ENCODE measurements at regions not wholly inside any gene's neighbourhood (a gene's known extent, or its start where the extent isn't known, plus 50 kb on each side); places are given as distances from the start of the nearest gene placed in this dataset.

GRCh38 chr6:18897350-18897749, 510.2 kb downstream of the RNF144B start:
- no peaks in the 10 kb centered on the region for H3K9me3 ChIP-seq
- no peak overlapping the region for H3K9ac ChIP-seq (ENCODE audit: low read depth in 2 of 2, low read length in 2 of 2)
- no peaks in the 10 kb centered on the region for H3K27me3 ChIP-seq
- intact Hi-C loops (cut with DNase I): no loop called here
- no peaks in the 10 kb centered on the region for H3K36me3 ChIP-seq
- H3K4me3 ChIP-seq: no peak overlapping the region
- no peak for TF ChIP-seq CTCF (IDR thresholded peaks at IDR 0.05)
- no peak overlapping the region for H3K27ac ChIP-seq
- H3K4me1 ChIP-seq: no peaks in the 10 kb centered on the region
- DNase-seq: no peak

- Histone ChIP-seq H3K4me1 (no peaks in the 10 kb centered on the region), H3K9me3 (no peaks in the 10 kb centered on the region), H3K27ac (no peak overlapping the region), H3K36me3 (no peaks in the 10 kb centered on the region), H3K9ac (ENCODE audit: low read depth in 2 of 2, low read length in 2 of 2) (no peak overlapping the region), H3K27me3 (no peaks in the 10 kb centered on the region), H3K4me3 (no peak overlapping the region)
- DNase-seq: no peak
- intact Hi-C loops (cut with DNase I): no loop called here
- no peak for TF ChIP-seq CTCF (IDR thresholded peaks at IDR 0.05)
These were observed 517.5 kb downstream of the RNF144B start for GRCh38 chr6:18904681-18905080.

GRCh38 chr6:18920701-18921100, 533.6 kb downstream of the RNF144B start:
- no peaks in the 10 kb centered on the region for H3K9me3 ChIP-seq
- intact Hi-C loops (cut with DNase I): no loop called here
- no peak overlapping the region for H3K27ac ChIP-seq
- no peaks in the 10 kb centered on the region for H3K36me3 ChIP-seq
- no peaks in the 10 kb centered on the region for H3K27me3 ChIP-seq
- no peak overlapping the region for H3K4me3 ChIP-seq
- H3K4me1 ChIP-seq: no peaks in the 10 kb centered on the region
- no peak for TF ChIP-seq CTCF (IDR thresholded peaks at IDR 0.05)
- no peak overlapping the region for H3K9ac ChIP-seq (ENCODE audit: low read depth in 2 of 2, low read length in 2 of 2)
- DNase-seq: no peak

- Histone ChIP-seq H3K36me3 (no peaks in the 10 kb centered on the region), H3K9me3 (no peaks in the 10 kb centered on the region), H3K9ac (ENCODE audit: low read depth in 2 of 2, low read length in 2 of 2) (no peak overlapping the region), H3K27ac (no peak overlapping the region), H3K4me1 (no peaks in the 10 kb centered on the region), H3K4me3 (no peak overlapping the region), H3K27me3 (no peaks in the 10 kb centered on the region)
- intact Hi-C loops (cut with DNase I): no loop called here
- no peak for DNase-seq
- TF ChIP-seq CTCF (IDR thresholded peaks at IDR 0.05): no peak
These were observed 543.9 kb downstream of the RNF144B start for GRCh38 chr6:18931086-18931485.

GRCh38 chr6:18958146-18958545, 571.0 kb downstream of the RNF144B start:
- H3K27ac ChIP-seq: no peak overlapping the region
- no peak overlapping the region for H3K4me3 ChIP-seq

More at GRCh38 chr6:18958146-18958545, 571.0 kb downstream of the RNF144B start:
- H3K36me3 ChIP-seq: no peaks in the 10 kb centered on the region
- no peaks in the 10 kb centered on the region for H3K4me1 ChIP-seq
- H3K9me3 ChIP-seq: no peaks in the 10 kb centered on the region
- DNase-seq: no peak
- intact Hi-C loops (cut with DNase I): no loop called here
- H3K27me3 ChIP-seq: no peaks in the 10 kb centered on the region
- H3K9ac ChIP-seq (ENCODE audit: low read depth in 2 of 2, low read length in 2 of 2): no peak overlapping the region
- TF ChIP-seq CTCF (IDR thresholded peaks at IDR 0.05): no peak
